CD1c-positive myeloid dendritic cell (primary cell): ENCODE measurements at regions not wholly inside any gene's neighbourhood (a gene's known extent, or its start where the extent isn't known, plus 50 kb on each side); places are given as distances from the start of the nearest gene placed in this dataset.
A peak's percentile ranks its signal among the peaks of the same experiment; 100 is the strongest.
"Not testable (repeated sequence)": the region's sequence is repeated elsewhere in the genome, so short reads cannot be mapped to it uniquely, and the experiment has no call there.

Experiments used
- DNase-seq: peaks from one replicate; pipeline ENCODE4 v3.0.0-alpha.2; 2016; ENCODE audit errors: extremely low spot score

DNA sequence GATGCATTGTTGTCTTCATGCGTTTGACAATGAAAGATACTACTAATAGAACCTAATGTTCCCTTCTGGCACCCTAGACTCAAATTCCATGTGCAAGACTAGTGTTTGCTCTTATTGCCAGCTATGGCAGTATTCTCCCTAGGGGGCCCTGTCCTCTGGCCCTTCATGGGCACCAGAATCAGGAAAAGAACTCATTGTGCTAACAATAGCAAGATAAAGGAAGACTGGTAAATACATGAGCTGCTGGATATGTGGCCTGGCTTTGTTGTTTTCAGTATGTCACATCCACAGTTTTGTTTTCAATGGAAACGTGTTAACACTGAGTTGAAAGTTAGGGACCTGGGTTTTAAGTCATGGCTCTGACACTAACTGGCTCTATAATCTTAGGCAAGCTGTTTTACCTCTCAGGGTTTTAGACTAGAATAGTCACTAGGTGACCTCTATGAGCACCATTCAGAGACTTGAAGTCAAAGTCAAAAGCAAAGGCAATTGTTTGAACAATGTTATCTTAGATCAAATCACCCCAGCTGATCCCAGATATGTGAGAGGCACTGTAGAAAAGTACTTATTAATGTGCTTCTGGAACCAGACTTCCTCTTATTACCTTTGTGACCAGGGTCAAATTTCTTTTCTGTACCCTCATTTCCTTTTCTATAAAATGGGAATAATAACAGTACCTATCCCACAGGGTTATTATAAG, 253.7 kb upstream of the DIAPH2 start:
- no peak for DNase-seq

DNA sequence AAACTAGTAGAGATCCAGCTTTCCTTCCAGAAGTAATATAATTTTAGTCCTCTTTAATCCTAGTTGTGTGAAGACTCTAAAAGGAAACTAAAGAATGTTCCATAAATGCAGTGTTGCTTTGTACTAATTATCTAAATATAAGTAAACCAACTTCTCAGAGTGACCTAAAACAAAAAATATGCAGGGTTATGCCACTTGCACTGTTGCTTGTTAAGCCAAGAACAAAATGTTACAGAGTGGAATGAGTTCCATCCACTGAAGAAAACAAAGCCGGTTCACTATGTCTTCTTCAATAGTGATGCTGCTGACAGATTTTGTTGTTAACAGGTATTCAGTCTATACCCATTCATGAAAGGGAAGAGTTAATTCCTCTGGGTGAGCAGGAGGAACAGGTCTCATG, 252.0 kb upstream of the DIAPH2 start:
- no peak for DNase-seq

DNA sequence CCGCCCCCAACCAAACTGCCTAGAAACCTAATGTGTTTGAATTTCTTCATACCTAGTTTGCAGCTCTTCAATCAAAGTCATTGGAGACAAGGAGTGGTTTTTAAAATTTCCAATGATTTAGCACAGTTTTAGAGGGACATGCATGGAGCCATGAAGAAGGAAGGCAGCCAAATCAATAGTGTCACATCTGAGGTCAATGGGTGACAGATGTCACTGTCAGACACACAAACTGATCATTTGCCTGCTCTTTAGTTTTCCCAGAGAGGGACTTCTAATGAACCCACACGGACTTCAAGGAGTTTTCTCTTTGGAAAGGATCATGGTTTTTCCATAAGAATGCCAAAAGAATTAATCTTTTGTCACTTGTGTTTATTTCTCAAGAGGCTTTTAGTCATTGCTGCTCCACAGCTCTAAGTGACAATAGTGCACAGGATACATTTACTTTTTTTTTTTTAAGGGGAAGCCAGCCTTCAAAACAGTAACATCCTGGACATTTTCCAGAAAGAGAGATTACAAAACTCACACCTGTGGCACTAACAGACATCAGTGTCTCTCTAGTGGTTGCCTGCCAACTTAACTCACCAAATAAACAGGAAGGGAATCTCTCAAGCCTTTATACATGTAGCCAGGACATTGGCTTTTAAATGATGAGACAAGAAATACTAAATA, 251.1 kb upstream of the DIAPH2 start:
- no peak for DNase-seq

DNA sequence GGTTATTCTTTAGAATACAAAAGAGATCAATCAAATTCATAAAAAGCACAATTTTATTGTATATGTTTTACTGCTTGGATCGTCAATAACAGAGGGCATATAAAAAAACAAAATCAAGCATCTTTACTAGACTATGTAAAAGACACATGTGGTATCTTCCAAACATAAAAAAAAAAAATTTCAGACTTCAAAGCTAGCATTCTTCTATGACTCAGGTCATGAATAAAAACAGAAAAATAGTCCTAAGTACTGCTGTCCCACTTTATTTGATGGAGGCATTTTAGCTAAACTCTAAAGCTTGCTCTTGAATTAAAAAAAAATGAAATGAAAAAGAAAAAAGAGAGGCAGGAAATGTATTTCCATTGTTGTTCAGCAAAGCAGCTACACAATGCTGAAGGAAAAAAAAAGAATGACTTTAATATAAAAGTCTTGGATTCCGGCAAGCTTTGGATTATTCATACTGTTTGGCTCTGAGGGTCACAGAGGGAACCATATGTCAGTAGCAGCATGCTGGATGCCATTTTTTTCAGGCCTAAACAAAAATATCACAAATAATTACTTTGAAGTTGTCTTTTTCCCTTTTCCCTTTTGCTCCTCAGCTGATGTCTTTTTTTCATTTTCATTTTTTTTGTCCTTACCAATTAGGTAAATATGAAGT, 249.1 kb upstream of the DIAPH2 start:
- no peak for DNase-seq

DNA sequence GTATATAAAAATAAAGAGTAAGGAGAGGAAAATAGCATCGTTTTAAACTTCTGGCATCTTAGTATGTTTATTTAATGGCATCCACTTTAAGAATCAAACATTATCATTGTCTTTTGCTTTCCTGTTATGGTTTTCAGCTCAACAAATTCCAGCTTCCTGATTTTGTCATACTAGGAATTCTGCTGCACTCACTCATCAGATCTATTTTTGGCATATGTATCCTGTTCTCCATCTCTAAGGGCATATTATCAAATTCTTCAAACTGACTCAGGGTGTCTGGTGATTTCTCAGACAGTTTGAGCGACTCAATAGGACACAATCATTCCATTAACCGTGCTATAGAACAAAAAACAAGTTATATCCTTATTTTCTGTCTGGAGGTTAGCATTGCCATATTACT, 248.5 kb upstream of the DIAPH2 start:
- DNase-seq: no peak

DNA sequence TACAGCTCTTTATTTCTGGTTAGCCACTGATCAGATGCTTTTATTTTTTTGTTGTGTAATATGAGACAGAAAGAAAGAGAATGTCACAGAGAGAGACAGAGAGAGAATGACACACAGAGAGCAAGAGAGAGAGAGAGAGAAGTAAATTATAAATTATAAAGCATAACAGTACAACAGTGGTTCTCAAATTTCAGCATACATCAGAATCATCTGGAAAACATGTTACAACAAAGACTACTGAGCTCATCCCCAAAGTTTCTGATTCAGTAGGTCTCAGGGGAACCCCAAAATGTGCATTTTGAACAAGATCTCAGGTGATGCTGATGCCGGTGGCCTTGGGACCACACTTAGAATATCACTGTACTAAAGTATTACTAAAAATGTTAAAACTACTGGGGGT, 245.8 kb upstream of the DIAPH2 start:
- DNase-seq: no peak

DNA sequence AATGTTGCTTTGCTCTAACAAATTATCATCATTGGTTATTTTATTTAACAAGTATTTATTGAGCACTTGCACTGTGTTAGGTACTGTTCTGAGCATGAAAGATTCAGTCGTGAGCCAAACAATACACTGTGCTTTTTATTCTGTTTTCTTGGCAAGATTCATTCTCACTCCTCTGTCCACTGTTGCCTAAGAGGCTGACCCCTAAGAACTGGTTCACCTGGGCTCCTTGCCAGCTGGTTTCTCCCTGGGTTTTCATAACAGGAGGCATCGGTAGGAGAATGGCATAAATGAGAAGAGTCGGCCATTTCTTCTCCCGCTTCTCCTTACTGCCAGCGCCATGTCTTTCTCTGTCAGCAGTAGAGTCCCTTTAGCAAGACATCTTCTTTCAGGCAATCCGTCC, 243.7 kb upstream of the DIAPH2 start:
- no peak for DNase-seq

DNA sequence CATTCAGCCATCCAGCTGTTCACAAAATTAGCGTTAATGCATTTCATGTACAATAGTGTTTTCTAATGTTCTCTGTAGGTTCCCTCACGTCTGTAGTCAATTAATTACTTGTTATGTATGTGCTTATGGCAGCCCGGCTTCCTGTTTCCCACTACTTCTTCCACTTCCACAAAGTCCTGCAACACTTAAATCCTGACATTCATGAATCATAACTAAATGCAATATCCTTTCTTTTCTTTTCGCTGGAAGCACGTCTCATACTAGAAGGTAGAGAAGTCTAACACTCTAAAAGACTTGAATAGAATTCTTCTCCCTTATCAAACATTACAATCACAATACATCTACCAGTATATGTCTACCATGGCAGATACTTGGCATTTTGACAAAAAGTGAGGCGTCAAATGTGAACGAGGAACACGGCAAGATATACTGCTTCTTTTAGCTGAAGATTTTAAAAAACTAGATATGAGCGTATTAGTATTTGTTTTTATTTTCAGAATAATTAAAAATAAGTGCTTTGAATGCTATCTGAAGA, 239.0 kb upstream of the DIAPH2 start:
- peak; percentile 1 for DNase-seq

DNA sequence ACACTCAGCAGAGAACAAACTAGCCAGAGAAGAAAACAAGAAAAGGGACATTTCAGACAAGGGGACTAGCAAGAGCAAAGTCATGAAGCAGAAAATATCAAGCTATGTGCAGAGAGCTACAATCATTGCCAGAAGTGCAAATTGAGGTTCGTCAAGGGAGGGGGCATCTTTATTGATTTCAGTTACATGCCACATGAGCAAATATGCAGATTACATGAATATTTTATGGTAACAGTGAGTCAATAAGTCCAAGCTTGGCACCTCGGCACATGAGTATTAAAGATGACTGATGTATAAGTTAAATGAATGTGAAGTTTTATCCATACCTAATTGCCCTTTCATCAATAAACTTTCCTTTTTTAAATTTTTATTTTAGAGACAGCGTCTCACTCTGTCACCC, 238.1 kb upstream of the DIAPH2 start:
- DNase-seq: no peak

DNA sequence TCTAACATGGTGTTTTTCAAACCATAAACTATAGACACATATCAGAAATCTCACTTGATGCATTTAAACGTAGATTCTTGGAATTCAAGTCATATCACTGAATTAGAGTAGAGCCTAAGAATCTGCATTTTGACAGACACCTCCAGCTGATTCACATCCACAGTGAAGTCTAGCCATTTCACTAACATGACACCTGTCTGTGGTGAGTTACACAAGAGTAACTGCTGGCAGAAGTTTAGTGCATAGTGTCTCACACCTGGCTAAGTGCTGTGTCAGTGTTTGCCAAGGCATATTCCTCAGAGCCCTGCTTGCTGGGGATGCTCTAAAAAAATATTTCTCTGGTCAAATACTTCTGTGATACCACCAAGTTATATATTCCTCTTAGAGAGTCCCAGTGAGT, 237.5 kb upstream of the DIAPH2 start:
- no peak for DNase-seq

DNA sequence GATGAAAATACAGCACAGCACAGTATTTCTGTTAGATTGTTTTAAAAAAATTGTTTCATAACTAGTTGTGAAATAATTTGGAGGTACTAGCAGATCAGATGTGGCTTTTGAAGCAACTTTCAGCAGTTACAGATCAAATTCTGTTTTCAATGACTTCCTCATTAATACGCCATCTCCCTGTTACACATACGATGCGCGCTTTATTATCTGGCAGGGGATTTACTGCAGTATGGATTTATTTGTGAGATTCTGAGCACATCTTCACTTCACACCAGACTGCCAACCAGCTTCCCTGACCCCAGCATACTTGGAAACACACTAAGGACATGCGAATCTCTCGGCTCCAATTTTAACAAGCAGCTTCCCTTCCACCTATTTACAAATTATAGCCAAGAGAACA, 235.5 kb upstream of the DIAPH2 start:
- peak; percentile 4 for DNase-seq

DNA sequence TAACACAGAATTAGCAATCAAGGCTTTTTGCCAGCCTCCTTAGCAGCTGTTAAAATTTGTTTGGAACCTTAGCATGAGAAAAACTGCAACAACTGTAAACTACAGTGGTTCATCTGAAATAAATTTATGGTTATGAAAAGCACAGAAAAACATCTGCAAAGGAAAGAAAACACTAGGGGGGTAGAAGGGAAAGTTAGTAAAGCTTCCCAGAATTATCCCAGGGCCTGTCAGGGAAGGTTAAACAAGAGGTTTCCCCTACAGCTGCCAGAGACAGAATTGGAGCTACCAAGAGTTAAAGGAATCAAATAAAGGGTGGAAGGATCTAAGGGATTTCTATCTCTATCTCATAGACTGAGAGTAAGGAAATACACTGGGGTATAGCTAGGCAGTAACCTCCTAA, 234.7 kb upstream of the DIAPH2 start:
- no peak for DNase-seq

DNA sequence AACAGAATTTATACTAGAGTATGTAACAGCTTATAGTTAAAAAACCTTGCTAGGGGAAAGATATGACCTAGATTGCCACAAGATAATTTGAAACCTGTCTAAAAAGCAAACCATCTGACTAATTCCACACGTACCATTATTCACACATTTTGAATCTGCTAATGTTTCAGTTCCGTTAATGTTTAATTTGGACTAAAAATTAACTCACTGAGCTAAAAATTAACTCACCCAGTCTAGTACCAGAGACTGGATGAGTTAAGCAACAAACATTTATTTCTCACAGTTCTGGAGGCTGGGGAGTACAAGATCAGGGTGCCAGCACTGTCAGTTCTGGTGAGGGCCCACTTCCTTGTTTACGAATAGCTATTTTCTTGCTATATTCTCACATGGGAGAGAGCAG, 231.5 kb upstream of the DIAPH2 start:
- DNase-seq: no peak

DNA sequence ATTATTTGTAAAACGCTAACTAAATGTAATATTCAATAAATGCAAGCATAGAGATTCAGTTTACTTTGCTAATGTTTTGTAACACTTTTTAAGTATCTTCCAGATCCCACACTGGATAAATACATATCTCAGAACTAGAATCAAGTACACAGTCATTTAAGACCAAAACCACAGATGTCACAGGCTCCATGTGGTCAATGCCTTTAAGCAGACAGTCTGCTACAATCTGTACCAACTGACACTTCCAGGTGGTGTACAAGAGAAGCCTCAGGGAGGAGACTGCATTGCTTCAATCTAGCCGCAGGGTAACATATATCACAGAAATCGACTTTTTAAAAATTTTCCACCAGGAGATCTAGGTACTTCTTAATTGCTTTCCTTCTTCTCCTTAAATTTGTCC, 229.6 kb upstream of the DIAPH2 start:
- DNase-seq: no peak

DNA sequence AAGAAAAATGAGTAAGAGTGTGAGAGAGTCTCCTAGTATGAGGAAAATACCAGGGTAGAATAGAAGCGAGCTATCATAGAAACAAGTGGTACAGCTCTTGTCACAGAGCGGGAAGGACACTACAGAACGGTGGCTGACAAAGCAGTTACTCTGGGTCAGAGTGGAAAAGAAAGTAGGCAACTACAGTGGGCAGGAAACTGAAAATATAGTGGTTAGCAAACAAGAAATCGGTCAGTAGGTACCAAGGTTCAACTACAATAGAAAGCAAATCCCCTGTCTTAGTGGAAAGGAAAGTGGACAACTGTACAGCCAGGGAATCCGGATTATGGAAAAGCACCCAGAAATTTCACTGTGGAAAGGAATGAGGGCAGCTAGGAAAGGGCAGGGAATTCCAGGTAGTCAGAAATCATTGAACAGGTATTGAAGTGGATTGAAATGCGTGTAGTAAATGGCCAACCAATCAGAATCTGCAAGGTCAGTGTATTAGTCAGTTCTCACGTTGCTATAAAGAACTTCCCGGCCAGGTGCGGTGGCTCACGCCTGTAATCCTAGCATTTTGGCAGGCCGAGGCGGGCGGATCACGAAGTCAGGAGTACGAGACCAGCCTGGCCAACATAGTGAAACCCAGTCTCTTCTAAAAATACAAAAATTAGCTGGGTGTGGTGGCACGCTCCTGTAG, 219.6 kb upstream of the DIAPH2 start:
- DNase-seq: no peak

DNA sequence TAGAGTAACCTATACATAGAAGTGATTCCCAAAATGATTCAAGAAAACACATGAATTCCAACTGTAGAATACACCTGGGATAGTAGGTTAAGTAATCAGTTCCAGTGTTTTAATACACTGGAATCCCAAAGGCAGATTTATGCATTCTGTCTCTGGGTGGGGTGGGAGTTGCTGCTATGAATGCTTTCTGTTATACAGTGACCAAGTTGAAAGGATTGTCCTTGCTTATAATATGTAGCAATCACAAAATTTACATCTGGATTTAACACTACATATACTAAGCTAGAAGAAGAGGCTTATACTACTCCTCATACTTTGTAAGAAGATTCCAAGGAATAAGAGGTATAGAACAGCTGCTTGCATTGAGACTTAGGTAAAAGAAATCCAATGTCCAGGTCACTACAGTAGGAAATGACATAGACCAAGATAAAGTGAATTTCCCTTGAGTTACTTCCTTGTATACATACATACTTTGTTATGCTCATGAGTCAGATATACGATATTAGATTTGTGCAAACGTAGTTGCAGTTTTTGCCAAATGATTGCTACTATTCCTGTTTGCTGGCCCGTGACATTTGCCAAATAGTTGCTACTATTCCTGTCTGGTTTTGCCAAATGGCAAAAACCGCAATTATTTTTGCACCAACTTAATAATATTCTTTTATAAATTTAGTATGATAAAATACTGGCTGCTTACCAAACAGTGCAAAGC, 210.5 kb upstream of the DIAPH2 start:
- DNase-seq: no peak

DNA sequence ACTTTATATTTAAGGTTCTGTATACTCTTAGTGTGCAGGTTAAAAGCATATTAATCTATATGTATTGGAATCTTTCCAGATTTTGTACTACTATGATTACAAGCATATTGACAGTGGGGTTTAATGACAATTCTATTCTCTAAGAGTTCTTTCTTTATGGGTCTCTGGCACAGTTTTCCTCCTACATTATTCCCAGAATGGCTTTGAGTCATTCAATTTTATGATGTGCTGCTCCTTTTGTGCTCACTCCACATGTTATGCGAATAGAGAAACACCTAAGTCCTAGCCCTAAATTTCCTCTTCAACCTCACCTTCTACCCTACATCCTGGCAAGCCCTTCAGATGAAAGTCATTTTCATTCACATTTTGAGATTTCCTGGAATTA, 209.9 kb upstream of the DIAPH2 start:
- no peak for DNase-seq

DNA sequence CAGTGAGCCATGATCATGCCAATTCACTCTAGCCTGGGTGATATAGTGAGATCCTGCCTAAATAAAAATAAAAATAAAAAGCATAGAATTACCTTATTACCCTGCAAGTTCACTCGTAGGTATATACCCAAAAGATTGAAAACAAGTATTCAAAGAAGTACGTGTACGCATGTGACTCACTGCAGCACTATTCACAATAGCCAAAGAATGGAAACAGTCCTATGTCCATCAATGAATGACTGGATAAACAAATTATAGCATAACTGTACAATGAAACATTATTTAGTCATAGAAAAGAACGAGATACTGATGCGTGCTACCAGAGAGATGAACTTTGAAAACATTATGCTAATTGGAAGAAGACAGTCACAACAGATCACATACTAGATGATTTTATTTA, 204.6 kb upstream of the DIAPH2 start:
- DNase-seq: no peak

DNA sequence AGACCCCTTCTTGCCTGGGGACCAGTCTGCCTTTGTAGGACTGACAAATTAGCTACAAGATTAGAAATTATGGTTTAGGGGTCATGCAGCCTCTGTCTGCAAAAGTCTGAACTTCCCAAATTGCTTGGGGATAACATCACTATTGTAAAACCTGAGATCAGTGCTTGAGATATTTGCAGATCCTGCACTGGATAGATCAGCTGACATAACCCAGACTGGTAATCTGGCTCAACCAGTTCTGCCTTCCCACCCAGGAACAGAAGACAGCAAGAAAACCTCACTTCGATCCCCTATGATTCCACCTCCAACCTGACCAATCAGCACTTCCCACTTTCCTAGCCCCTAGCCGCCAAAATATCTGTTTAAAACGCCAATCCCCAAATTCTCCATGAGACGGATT, 202.8 kb upstream of the DIAPH2 start:
- no peak for DNase-seq

DNA sequence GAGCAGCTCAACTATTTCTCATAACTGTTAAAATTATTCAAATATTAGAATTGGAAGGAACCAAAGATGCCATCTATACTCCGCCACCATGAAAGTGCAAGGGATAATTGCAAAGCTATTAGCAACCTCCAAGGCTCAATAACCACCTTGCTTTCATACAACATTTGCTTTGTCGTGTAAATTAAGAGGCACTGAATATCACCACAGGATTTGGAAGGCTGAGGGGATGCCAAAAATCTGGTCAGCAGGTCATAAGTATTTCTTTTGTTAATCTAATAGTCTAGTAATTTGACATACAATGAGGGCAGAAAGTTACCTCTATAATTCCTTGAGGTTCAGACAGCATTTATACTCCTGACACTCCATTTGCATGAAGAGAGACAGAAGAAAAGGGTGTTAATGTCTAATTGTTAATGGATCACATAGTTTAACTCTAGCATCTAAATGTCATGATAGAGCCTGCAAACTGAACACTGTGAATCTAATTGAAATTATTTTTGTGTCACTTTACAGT, 200.9 kb upstream of the DIAPH2 start:
- DNase-seq: no peak

DNA sequence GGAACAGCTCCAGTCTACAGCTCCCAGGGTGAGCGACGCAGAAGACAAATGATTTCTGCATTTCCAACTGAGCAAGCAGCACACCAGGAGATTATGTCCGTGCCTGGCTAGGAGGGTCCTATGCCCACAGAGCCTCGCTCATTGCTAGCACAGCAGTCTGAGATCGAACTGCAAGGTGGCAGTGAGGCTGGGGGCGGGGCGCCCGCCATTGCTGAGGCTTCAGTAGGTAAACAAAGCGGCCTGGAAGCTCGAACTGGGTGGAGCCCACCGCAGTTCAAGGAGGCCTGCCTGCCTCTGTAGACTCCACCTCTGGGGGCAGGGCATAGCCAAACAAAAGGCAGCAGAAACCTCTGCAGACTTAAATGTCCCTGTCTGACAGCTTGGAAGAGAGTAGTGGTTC, 198.0 kb upstream of the DIAPH2 start:
- DNase-seq: not testable (repeated sequence)

DNA sequence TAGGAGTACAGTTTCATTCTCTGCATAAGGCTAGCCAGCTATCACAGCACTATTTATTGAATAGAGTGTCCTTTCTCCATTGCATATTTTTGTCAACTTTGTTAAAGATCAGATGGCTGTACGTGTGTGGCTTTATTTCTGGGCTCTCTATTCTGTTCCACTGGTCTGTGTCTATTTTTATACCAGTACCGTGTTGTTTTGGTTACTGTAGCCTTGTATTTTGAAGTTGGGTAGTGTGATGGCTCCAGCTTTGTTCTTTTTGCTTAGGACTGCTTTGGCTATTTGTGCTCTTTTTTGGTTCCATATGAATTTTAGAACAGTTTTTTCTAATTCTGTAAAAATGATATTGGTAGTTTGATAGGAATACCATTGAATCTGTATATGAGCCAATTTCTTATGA, 182.1 kb upstream of the DIAPH2 start:
- DNase-seq: no peak
